Left ventricle myocardium inferior (tissue), 1 donor: ENCODE measurements at regions not wholly inside any gene's neighbourhood (a gene's known extent, or its start where the extent isn't known, plus 50 kb on each side); places are given as distances from the start of the nearest gene placed in this dataset.

Source experiments
- DNase-seq: peaks from one replicate; pipeline ENCODE4 v3.0.0-alpha.2; 2020
- H3K27ac ChIP-seq: fragments of 200-600 bp; replicated peaks from 2 replicates; pipeline ENCODE4 v1.8.0; 2021
- H3K27me3 ChIP-seq: fragments of 200-600 bp; 2 replicates; pipeline ENCODE4 v1.8.0; 2021; ENCODE audit warnings: low read depth
- H3K36me3 ChIP-seq: fragments of 200-600 bp; 2 replicates; pipeline ENCODE4 v1.8.0; 2021
- H3K4me1 ChIP-seq: fragments of 200-600 bp; 2 replicates; pipeline ENCODE4 v1.8.0; 2021
- H3K4me3 ChIP-seq: fragments of 200-600 bp; 2 replicates; pipeline ENCODE4 v1.8.0; 2021; ENCODE audit warnings: mild to moderate bottlenecking, moderate library complexity
- H3K9me3 ChIP-seq: fragments of 200-600 bp; replicated peaks from 2 replicates; pipeline ENCODE4 v1.8.0; 2021
- CTCF ChIP-seq: fragments of 200-600 bp; IDR thresholded peaks from 2 replicates; pipeline ENCODE4 v1.8.0; 2021; ENCODE audit warnings: antibody characterized with exemption, mild to moderate bottlenecking, borderline replicate concordance
- intact Hi-C: fragments of 100-400 bp; cut with micrococcal nuclease; formaldehyde crosslinking; loops from one replicate; pipeline ENCODE4 v1.11.0; 2022
- donor health status: DM: no; HTN: yes; CAD: no; lungs with severe emphysema.

DNA sequence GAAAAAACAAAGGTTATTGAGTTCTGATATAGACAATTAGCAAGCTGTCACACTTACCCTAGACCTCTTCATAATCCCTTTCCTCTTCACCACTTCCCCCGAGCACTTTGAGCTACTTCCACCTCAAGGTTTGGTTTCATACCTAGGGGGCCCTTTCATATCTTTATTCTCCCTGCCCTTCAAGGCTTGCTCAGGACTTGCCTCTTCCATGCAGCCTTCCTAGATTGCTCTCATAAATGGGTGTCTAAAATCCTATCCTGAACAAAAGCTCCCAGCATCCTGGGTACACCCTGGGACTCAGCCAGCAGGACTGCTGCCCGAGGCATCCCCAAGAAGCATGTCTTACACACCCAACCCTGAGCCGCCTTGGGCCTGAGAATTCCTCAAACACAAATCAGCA lies 157.3 kb downstream of the C5orf15 start:
- Histone ChIP-seq H3K4me3 (no peak overlapping the region), H3K36me3 (no peaks in the 10 kb centered on the region), H3K27me3 (peaks cover 18% of the 10 kb centered on the region), H3K4me1 (no peaks in the 10 kb centered on the region), H3K27ac (no peak overlapping the region), H3K9me3 (no peaks in the 10 kb centered on the region)
- intact Hi-C loops: no loop called here
- no peak for TF ChIP-seq CTCF
- no peak for DNase-seq

DNA sequence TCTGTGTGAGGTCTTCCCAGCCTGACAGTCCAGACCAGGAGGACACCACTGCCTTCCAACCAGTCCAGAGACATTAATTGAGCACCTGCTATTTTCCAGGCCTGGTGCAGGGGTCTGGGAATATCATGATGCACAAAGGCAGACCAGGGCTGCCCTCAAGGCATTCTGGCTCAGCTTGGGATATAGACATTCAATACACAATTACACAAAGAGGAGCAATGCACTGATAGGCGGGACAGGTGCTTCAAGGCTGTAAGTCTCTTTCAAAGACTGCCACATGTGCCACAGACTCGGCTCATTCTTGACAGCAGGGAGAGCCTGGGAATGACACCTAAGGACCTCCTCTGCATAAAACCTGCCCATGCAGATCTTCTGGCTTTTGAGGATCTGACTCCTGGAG lies 158.6 kb downstream of the C5orf15 start:
- intact Hi-C loops: no loop called here
- no peaks in the 10 kb centered on the region for H3K36me3 ChIP-seq
- no peak overlapping the region for H3K27ac ChIP-seq
- no peak overlapping the region for H3K4me3 ChIP-seq
- H3K9me3 ChIP-seq: no peaks in the 10 kb centered on the region
- no peak for DNase-seq
- no peak for TF ChIP-seq CTCF
- H3K27me3 ChIP-seq: peaks cover 20% of the 10 kb centered on the region
- H3K4me1 ChIP-seq: no peaks in the 10 kb centered on the region

- no peak for DNase-seq
- Histone ChIP-seq H3K4me3 (no peak overlapping the region), H3K27ac (no peak overlapping the region), H3K27me3 (peaks cover 19% of the 10 kb centered on the region), H3K9me3 (no peaks in the 10 kb centered on the region), H3K36me3 (no peaks in the 10 kb centered on the region), H3K4me1 (no peaks in the 10 kb centered on the region)
- no peak for TF ChIP-seq CTCF
- intact Hi-C loops: no loop called here
Measured at GRCh38 chr5:133807348-133807747, 161.1 kb downstream of the C5orf15 start.

GRCh38 chr5:133806847-133807246 lies 161.6 kb downstream of the C5orf15 start:
- Histone ChIP-seq H3K4me3 (no peak overlapping the region), H3K9me3 (no peaks in the 10 kb centered on the region), H3K27ac (no peak overlapping the region), H3K4me1 (no peaks in the 10 kb centered on the region), H3K27me3 (peaks cover 14% of the 10 kb centered on the region), H3K36me3 (no peaks in the 10 kb centered on the region)
- TF ChIP-seq CTCF: no peak
- DNase-seq: no peak
- intact Hi-C loops: no loop called here

DNA sequence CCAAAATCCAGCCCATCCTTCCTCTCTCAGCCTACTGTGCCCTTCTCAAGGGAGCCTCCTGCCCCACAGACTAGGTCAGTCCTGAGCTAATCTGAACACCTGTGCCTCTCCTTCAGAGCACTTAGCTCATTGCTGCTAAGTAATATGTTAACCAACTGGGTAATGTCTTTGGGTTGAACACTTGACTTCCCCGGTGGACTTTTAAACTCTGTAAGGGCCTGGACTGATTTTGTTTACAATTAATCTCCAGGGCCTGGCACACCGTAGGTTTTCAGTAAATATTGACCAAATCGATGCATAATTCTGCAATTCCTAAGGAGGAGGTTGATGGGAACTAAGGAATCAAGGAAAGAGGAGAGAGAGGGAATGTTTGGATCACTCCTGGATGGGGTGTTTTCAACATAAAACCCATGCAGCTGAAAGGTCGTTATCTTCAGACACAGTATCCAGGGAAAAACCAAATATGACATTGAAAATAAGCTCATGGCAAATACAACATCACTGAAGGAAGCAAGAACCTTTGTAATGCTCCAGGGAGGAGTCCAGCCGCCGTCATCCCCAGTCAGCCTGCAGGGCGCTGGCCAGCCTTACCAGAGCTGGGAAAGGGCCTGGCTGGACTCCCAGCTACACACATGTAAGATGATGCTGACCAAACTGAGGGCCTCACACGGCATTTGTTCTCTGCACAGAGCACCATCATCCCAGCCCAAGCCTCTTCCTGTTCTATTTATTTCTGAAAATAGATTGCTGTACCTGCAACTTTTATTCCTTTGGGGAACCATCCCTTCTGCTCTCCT lies 166.3 kb downstream of the C5orf15 start:
- peak; percentile 61 for DNase-seq
- Histone ChIP-seq H3K27me3 (peaks cover 34% of the 10 kb centered on the region), H3K4me1 (no peaks in the 10 kb centered on the region), H3K36me3 (no peaks in the 10 kb centered on the region), H3K4me3 (no peak overlapping the region), H3K9me3 (no peaks in the 10 kb centered on the region), H3K27ac (no peak overlapping the region)
- intact Hi-C loops: no loop called here
- TF ChIP-seq CTCF: peak; percentile 27
